ENCODE measurements at regions not wholly inside any gene's neighbourhood (a gene's known extent, or its start where the extent isn't known, plus 50 kb on each side); places are given as distances from the start of the nearest gene placed in this dataset.
A peak's percentile ranks its signal among the peaks of the same experiment; 100 is the strongest.

- H3K4me1 ChIP-seq (ENCODE audit: control insufficient read depth, insufficient read depth, low read length) = no peaks in the 10 kb centered on the region
- no peaks in the 10 kb centered on the region for H3K27me3 ChIP-seq (ENCODE audit: control insufficient read depth, insufficient read depth, low read length)
- H3K36me3 ChIP-seq (ENCODE audit: control insufficient read depth, insufficient read depth, low read length) = no peaks in the 10 kb centered on the region
- no peak overlapping the region for H3K4me3 ChIP-seq (ENCODE audit: low read length)
- H3K27ac ChIP-seq (ENCODE audit: low read length) = no peak overlapping the region
- DNase-seq = no peak
- 100% methylated on average over 1 of the region's 14 CpGs for WGBS (ENCODE audit: insufficient coverage, low lambda C conversion rate)
- no peaks in the 10 kb centered on the region for H3K9me3 ChIP-seq (ENCODE audit: control insufficient read depth, low read depth, low read length)
Measured at GRCh38 chr2:101624706-101625332, 72.7 kb upstream of the MAP4K4 start.

DNA sequence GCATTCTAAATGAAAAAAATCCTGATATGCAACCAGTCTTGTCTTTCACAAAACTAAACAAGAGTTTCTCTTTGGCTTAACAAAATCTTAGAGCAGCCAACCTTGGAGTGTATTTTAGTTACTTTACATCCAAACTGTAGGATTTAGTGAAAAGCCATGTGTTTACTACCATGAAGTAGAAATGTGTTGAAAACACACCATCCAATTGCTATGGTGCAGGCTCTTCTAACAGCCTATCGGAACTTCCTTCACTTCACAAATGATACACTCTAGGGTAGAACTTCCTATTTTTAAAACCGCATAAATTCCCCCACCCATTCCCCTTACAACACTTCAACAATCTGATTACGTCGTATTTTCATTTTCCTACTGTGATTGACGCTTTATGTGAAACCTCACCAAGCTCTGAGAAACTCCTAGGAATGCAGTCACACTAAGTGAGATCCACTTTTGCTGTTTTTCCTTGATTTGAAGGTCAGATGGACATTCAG, 74.4 kb upstream of the MAP4K4 start:
- Histone ChIP-seq H3K36me3 (ENCODE audit: control insufficient read depth, insufficient read depth, low read length) (no peaks in the 10 kb centered on the region), H3K4me1 (ENCODE audit: control insufficient read depth, insufficient read depth, low read length) (no peaks in the 10 kb centered on the region), H3K27ac (ENCODE audit: low read length) (no peak overlapping the region), H3K27me3 (ENCODE audit: control insufficient read depth, insufficient read depth, low read length) (no peaks in the 10 kb centered on the region), H3K9me3 (ENCODE audit: control insufficient read depth, low read depth, low read length) (no peaks in the 10 kb centered on the region), H3K4me3 (ENCODE audit: low read length) (no peak overlapping the region)
- WGBS (ENCODE audit: insufficient coverage, low lambda C conversion rate) = 90% methylated on average over 2 of the region's 5 CpGs
- no peak for DNase-seq

GRCh38 chr2:101622210-101623030, 75.1 kb upstream of the MAP4K4 start:
- Histone ChIP-seq H3K36me3 (ENCODE audit: control insufficient read depth, insufficient read depth, low read length) (no peaks in the 10 kb centered on the region), H3K27ac (ENCODE audit: low read length) (no peak overlapping the region), H3K4me3 (ENCODE audit: low read length) (no peak overlapping the region), H3K9me3 (ENCODE audit: control insufficient read depth, low read depth, low read length) (no peaks in the 10 kb centered on the region), H3K27me3 (ENCODE audit: control insufficient read depth, insufficient read depth, low read length) (no peaks in the 10 kb centered on the region), H3K4me1 (ENCODE audit: control insufficient read depth, insufficient read depth, low read length) (no peaks in the 10 kb centered on the region)
- WGBS (ENCODE audit: insufficient coverage, low lambda C conversion rate) = no CpG with 5 or more reads among the region's 16 CpGs
- DNase-seq = no peak

DNA sequence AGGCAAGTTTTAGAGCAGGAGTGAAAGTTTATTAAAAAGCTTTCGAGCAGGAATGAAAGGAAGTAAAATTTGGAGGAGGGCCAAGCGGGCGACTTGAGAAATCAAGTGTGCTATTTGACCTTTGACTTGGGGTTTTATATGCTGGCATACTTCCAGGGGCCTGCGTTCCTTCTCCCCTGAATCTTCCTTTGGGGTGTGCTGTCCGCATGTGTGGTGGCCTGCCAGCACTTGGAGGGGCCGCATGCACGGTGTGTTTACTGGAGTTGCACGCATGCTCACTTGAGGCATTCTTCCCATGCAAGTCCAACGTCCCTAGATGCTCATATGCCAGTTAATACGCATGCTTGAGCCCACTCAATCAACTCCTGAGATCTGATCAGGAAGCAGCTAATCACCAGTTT, 78.3 kb upstream of the MAP4K4 start:
- Histone ChIP-seq H3K27ac (ENCODE audit: low read length) (no peak overlapping the region), H3K4me3 (ENCODE audit: low read length) (no peak overlapping the region), H3K36me3 (ENCODE audit: control insufficient read depth, insufficient read depth, low read length) (no peaks in the 10 kb centered on the region), H3K4me1 (ENCODE audit: control insufficient read depth, insufficient read depth, low read length) (no peaks in the 10 kb centered on the region), H3K27me3 (ENCODE audit: control insufficient read depth, insufficient read depth, low read length) (no peaks in the 10 kb centered on the region), H3K9me3 (ENCODE audit: control insufficient read depth, low read depth, low read length) (no peaks in the 10 kb centered on the region)
- WGBS (ENCODE audit: insufficient coverage, low lambda C conversion rate) = 50% methylated on average over 2 of the region's 10 CpGs
- DNase-seq = peak in 1 of 2 donors; percentile 22

DNA sequence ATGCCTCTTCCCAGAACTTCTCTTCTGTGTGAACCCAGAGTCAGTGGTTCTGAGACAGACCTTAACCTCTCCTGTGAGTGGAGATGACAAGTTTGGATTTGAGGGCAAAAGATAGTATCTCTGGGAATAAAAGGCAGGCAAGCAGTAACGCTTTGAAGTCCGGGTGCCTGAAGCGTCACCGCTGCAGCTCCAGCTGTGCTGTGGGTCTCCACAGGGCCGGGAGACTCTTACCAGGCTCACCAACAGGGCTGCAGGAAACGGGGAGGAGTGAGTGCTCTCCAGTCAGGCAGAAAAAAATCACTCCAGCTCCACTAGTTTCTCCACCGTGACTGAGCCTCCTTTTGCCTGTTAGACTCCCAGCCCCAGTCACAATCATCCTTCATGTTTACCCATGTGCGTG, 79.7 kb upstream of the MAP4K4 start:
- Histone ChIP-seq H3K9me3 (ENCODE audit: control insufficient read depth, low read depth, low read length) (no peaks in the 10 kb centered on the region), H3K36me3 (ENCODE audit: control insufficient read depth, insufficient read depth, low read length) (no peaks in the 10 kb centered on the region), H3K27me3 (ENCODE audit: control insufficient read depth, insufficient read depth, low read length) (no peaks in the 10 kb centered on the region), H3K4me3 (ENCODE audit: low read length) (no peak overlapping the region), H3K4me1 (ENCODE audit: control insufficient read depth, insufficient read depth, low read length) (no peaks in the 10 kb centered on the region), H3K27ac (ENCODE audit: low read length) (no peak overlapping the region)
- no CpG with 5 or more reads among the region's 8 CpGs for WGBS (ENCODE audit: insufficient coverage, low lambda C conversion rate)
- no peak for DNase-seq

DNA sequence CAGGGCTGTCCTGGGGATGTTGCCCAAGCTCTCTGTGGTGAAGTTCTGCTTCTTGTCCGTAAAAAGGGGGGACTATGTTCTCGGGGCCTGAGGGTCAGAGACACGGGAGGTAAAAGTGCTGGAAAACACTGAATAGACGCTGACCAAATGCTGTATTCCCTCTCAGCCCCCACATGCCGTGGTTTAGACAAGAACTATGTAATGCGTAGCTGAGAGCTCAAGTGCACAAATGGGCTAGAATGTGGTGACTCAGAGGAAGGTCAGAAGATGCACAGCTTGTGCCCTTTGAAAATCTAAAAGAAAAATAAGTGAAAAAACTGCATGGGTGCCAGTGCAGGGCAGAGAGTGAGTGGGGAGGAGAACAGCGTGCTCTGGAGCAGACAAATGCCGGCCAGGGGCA, 80.3 kb upstream of the MAP4K4 start:
- no peaks in the 10 kb centered on the region for H3K36me3 ChIP-seq (ENCODE audit: control insufficient read depth, insufficient read depth, low read length)
- WGBS (ENCODE audit: insufficient coverage, low lambda C conversion rate) = no CpG with 5 or more reads among the region's 8 CpGs
- H3K27me3 ChIP-seq (ENCODE audit: control insufficient read depth, insufficient read depth, low read length) = no peaks in the 10 kb centered on the region
- no peaks in the 10 kb centered on the region for H3K9me3 ChIP-seq (ENCODE audit: control insufficient read depth, low read depth, low read length)
- no peak overlapping the region for H3K27ac ChIP-seq (ENCODE audit: low read length)
- no peak for DNase-seq
- no peaks in the 10 kb centered on the region for H3K4me1 ChIP-seq (ENCODE audit: control insufficient read depth, insufficient read depth, low read length)
- H3K4me3 ChIP-seq (ENCODE audit: low read length) = no peak overlapping the region

DNA sequence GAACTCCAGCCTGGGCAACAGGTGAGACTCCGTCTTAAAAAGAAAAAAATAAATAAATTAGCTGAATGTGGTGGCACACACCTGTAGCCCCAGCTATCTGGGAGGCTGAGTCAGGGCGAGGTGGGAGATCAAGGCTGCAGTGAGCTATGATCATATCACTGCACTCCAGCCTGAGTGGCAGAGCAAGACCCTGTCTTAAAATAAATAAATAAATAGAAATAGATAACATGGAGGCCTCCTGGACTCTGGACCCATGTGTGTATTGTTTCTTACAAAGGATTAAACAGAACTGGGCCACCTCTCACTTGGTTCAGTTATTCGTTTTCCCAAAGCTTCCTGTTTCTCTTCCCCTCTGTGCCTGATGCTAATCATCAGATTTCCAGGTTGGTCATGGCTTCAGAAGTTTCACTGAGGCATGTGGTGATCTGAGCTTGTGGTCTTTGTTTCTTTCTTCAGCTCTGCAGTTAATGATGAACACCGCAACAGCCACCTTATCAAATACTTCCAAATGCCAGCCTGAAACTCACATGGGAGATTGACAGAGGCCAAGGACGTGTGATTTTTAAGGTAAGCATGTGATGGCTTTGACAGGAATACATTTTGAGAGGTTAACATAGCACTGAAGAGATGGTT, 83.3 kb upstream of the MAP4K4 start:
- DNase-seq = peak in 1 of 2 donors; percentile 35
- Histone ChIP-seq H3K9me3 (ENCODE audit: control insufficient read depth, low read depth, low read length) (no peaks in the 10 kb centered on the region), H3K27ac (ENCODE audit: low read length) (no peak overlapping the region), H3K4me3 (ENCODE audit: low read length) (no peak overlapping the region), H3K4me1 (ENCODE audit: control insufficient read depth, insufficient read depth, low read length) (no peaks in the 10 kb centered on the region), H3K27me3 (ENCODE audit: control insufficient read depth, insufficient read depth, low read length) (no peaks in the 10 kb centered on the region), H3K36me3 (ENCODE audit: control insufficient read depth, insufficient read depth, low read length) (no peaks in the 10 kb centered on the region)
- WGBS (ENCODE audit: insufficient coverage, low lambda C conversion rate) = 80% methylated on average over 1 of the region's 5 CpGs

- WGBS (ENCODE audit: insufficient coverage, low lambda C conversion rate) = no CpG with 5 or more reads among the region's 15 CpGs
- peak in 1 of 2 donors; percentile 8 for DNase-seq
- H3K9me3 ChIP-seq (ENCODE audit: control insufficient read depth, low read depth, low read length) = no peaks in the 10 kb centered on the region
- no peaks in the 10 kb centered on the region for H3K36me3 ChIP-seq (ENCODE audit: control insufficient read depth, insufficient read depth, low read length)
- H3K27ac ChIP-seq (ENCODE audit: low read length) = no peak overlapping the region
- no peak overlapping the region for H3K4me3 ChIP-seq (ENCODE audit: low read length)
- H3K27me3 ChIP-seq (ENCODE audit: control insufficient read depth, insufficient read depth, low read length) = no peaks in the 10 kb centered on the region
- no peaks in the 10 kb centered on the region for H3K4me1 ChIP-seq (ENCODE audit: control insufficient read depth, insufficient read depth, low read length)
Measured at GRCh38 chr2:101613056-101613704, 84.3 kb upstream of the MAP4K4 start.

- whole genome bisulfite sequencing (ENCODE audit: insufficient coverage, low lambda C conversion rate) = 100% methylated on average over 1 of the region's 3 CpGs
- no peak overlapping the region for H3K27ac ChIP-seq (ENCODE audit: low read length)
- DNase-seq = no peak
Measured at GRCh38 chr2:101612019-101612418, 85.5 kb upstream of the MAP4K4 start.

GRCh38 chr2:101610750-101611315, 86.7 kb upstream of the MAP4K4 start:
- no CpG with 5 or more reads among the region's 3 CpGs for WGBS (ENCODE audit: insufficient coverage, low lambda C conversion rate)
- H3K4me1 ChIP-seq (ENCODE audit: control insufficient read depth, insufficient read depth, low read length) = no peaks in the 10 kb centered on the region
- no peaks in the 10 kb centered on the region for H3K27me3 ChIP-seq (ENCODE audit: control insufficient read depth, insufficient read depth, low read length)

More at GRCh38 chr2:101612019-101612418, 85.5 kb upstream of the MAP4K4 start:
- Histone ChIP-seq H3K4me3 (ENCODE audit: low read length) (no peak overlapping the region), H3K27me3 (ENCODE audit: control insufficient read depth, insufficient read depth, low read length) (no peaks in the 10 kb centered on the region), H3K36me3 (ENCODE audit: control insufficient read depth, insufficient read depth, low read length) (no peaks in the 10 kb centered on the region), H3K9me3 (ENCODE audit: control insufficient read depth, low read depth, low read length) (no peaks in the 10 kb centered on the region), H3K4me1 (ENCODE audit: control insufficient read depth, insufficient read depth, low read length) (no peaks in the 10 kb centered on the region)

More at GRCh38 chr2:101610750-101611315, 86.7 kb upstream of the MAP4K4 start:
- no peak overlapping the region for H3K4me3 ChIP-seq (ENCODE audit: low read length)
- no peak for DNase-seq
- no peaks in the 10 kb centered on the region for H3K36me3 ChIP-seq (ENCODE audit: control insufficient read depth, insufficient read depth, low read length)
- no peak overlapping the region for H3K27ac ChIP-seq (ENCODE audit: low read length)
- H3K9me3 ChIP-seq (ENCODE audit: control insufficient read depth, low read depth, low read length) = no peaks in the 10 kb centered on the region

Measured in large intestine (tissue), 3 donors.